ENCODE measurements at regions not wholly inside any gene's neighbourhood (a gene's known extent, or its start where the extent isn't known, plus 50 kb on each side); places are given as distances from the start of the nearest gene placed in this dataset.

DNA sequence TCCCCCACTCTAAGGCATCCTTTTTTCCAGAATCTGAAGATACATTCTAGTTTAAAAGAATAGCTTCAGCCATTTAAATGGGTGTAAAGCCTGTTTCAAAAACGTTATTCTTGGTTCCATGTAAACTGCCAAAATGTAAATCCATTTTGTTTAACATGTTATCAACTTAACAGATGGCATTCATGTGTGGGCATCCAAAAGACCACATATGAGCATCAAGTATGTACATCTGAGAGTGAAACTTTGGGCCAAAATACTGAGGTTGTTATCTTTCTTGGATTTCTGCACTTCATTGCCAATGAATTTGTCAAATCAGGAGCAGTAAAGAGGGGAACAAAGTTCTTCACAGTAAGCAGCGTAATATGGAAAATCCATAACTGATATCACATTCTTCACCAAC is 395.4 kb downstream of the ZNF804A start:
- TF ChIP-seq, protein P1, sequence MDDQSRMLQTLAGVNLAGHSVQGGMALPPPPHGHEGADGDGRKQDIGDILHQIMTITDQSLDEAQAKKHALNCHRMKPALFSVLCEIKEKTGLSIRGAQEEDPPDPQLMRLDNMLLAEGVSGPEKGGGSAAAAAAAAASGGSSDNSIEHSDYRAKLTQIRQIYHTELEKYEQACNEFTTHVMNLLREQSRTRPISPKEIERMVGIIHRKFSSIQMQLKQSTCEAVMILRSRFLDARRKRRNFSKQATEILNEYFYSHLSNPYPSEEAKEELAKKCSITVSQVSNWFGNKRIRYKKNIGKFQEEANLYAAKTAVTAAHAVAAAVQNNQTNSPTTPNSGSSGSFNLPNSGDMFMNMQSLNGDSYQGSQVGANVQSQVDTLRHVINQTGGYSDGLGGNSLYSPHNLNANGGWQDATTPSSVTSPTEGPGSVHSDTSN (IDR thresholded peaks at IDR 0.05): no peak
- TF ChIP-seq, protein P2, sequence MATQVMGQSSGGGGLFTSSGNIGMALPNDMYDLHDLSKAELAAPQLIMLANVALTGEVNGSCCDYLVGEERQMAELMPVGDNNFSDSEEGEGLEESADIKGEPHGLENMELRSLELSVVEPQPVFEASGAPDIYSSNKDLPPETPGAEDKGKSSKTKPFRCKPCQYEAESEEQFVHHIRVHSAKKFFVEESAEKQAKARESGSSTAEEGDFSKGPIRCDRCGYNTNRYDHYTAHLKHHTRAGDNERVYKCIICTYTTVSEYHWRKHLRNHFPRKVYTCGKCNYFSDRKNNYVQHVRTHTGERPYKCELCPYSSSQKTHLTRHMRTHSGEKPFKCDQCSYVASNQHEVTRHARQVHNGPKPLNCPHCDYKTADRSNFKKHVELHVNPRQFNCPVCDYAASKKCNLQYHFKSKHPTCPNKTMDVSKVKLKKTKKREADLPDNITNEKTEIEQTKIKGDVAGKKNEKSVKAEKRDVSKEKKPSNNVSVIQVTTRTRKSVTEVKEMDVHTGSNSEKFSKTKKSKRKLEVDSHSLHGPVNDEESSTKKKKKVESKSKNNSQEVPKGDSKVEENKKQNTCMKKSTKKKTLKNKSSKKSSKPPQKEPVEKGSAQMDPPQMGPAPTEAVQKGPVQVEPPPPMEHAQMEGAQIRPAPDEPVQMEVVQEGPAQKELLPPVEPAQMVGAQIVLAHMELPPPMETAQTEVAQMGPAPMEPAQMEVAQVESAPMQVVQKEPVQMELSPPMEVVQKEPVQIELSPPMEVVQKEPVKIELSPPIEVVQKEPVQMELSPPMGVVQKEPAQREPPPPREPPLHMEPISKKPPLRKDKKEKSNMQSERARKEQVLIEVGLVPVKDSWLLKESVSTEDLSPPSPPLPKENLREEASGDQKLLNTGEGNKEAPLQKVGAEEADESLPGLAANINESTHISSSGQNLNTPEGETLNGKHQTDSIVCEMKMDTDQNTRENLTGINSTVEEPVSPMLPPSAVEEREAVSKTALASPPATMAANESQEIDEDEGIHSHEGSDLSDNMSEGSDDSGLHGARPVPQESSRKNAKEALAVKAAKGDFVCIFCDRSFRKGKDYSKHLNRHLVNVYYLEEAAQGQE (IDR thresholded peaks at IDR 0.05): no peak
- TF ChIP-seq, protein P3, sequence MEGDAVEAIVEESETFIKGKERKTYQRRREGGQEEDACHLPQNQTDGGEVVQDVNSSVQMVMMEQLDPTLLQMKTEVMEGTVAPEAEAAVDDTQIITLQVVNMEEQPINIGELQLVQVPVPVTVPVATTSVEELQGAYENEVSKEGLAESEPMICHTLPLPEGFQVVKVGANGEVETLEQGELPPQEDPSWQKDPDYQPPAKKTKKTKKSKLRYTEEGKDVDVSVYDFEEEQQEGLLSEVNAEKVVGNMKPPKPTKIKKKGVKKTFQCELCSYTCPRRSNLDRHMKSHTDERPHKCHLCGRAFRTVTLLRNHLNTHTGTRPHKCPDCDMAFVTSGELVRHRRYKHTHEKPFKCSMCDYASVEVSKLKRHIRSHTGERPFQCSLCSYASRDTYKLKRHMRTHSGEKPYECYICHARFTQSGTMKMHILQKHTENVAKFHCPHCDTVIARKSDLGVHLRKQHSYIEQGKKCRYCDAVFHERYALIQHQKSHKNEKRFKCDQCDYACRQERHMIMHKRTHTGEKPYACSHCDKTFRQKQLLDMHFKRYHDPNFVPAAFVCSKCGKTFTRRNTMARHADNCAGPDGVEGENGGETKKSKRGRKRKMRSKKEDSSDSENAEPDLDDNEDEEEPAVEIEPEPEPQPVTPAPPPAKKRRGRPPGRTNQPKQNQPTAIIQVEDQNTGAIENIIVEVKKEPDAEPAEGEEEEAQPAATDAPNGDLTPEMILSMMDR (IDR thresholded peaks at IDR 0.05): no peak
- TF ChIP-seq POLR2A (IDR thresholded peaks at IDR 0.05; ENCODE audit: low read length): no peak
- TF ChIP-seq ZFP36 (IDR thresholded peaks at IDR 0.05; ENCODE audit: borderline replicate concordance, partially characterized antibody): no peak
- no peak for TF ChIP-seq HOXA7 (CRISPR knock-in tag; IDR thresholded peaks at IDR 0.05)

Measured in A549 (cell line).